OCI-LY1 (cell line): ENCODE measurements at regions not wholly inside any gene's neighbourhood (a gene's known extent, or its start where the extent isn't known, plus 50 kb on each side); places are given as distances from the start of the nearest gene placed in this dataset.

Experiments
- H2AFZ ChIP-seq: fragments of 200-600 bp; sonication (generic), shearing (Covaris generic); 2 replicates; pipeline ENCODE4 v1.6.0; 2014; ENCODE audit warnings: antibody characterized with exemption, mild to moderate bottlenecking, low read length
- H3F3A ChIP-seq: fragments of 200-600 bp; sonication (generic), shearing (Covaris generic); 2 replicates; pipeline ENCODE4 v1.6.0; 2014; ENCODE audit warnings: mild to moderate bottlenecking, antibody characterized with exemption, low read length, moderate library complexity; ENCODE audit not compliant: insufficient read depth
- H3K27ac ChIP-seq: fragments of 200-600 bp; sonication (generic); 2 replicates; pipeline ENCODE4 v1.5.1; 2014; ENCODE audit warnings: low read length, mixed run types, mild to moderate bottlenecking, low read depth; ENCODE audit not compliant: poor library complexity, severe bottlenecking
- H3K27me3 ChIP-seq: fragments of 200-600 bp; sonication (generic); 2 replicates; pipeline ENCODE4 v1.6.0; 2014; ENCODE audit warnings: antibody characterized with exemption, mild to moderate bottlenecking, low read length, moderate library complexity; ENCODE audit not compliant: insufficient read depth
- H3K36me3 ChIP-seq: fragments of 200-600 bp; sonication (generic); 2 replicates; pipeline ENCODE4 v1.6.1; 2014; ENCODE audit warnings: mild to moderate bottlenecking, antibody characterized with exemption, low read length, moderate library complexity, mixed read lengths; ENCODE audit not compliant: insufficient read depth
- H3K4me1 ChIP-seq: fragments of 200-600 bp; sonication (generic); 2 replicates; pipeline ENCODE4 v1.5.1; 2014; ENCODE audit warnings: mild to moderate bottlenecking, low read length, moderate library complexity; ENCODE audit not compliant: insufficient read depth, severe bottlenecking
- H3K4me2 ChIP-seq: fragments of 200-600 bp; sonication (generic), shearing (Covaris generic); 2 replicates; pipeline ENCODE4 v1.6.1; 2014; ENCODE audit warnings: low read length
- H3K4me3 ChIP-seq: fragments of 200-600 bp; sonication (generic); 2 replicates; pipeline ENCODE4 v1.5.1; 2014; ENCODE audit warnings: low read length, low read depth, mild to moderate bottlenecking, mixed read lengths; ENCODE audit not compliant: poor library complexity, severe bottlenecking
- H3K79me2 ChIP-seq: fragments of 200-600 bp; shearing (Covaris generic); 2 replicates; pipeline ENCODE4 v1.6.1; 2016; ENCODE audit warnings: mixed run types, low read length, mixed read lengths; ENCODE audit not compliant: insufficient read depth
- H3K9ac ChIP-seq: fragments of 200-600 bp; sonication (generic), shearing (Covaris generic); 2 replicates; pipeline ENCODE4 v1.6.1; 2014; ENCODE audit warnings: mild to moderate bottlenecking, low read length, mixed read lengths
- H3K9me2 ChIP-seq: fragments of 200-600 bp; sonication (generic), shearing (Covaris generic); 2 replicates; pipeline ENCODE4 v1.6.1; 2014; ENCODE audit warnings: low read depth, mild to moderate bottlenecking, low read length, mixed read lengths
- H3K9me3 ChIP-seq: fragments of 200-600 bp; shearing (Covaris generic); 2 replicates; pipeline ENCODE4 v1.6.1; 2014; ENCODE audit warnings: low read length, mixed read lengths
- H4K20me1 ChIP-seq: fragments of 200-600 bp; sonication (generic), shearing (Covaris generic); 2 replicates; pipeline ENCODE4 v1.6.0; 2016; ENCODE audit warnings: mild to moderate bottlenecking, low read length; ENCODE audit not compliant: insufficient read depth
- EZH2 ChIP-seq: fragments of 200-600 bp; sonication (generic), shearing (Covaris generic); IDR thresholded peaks from 2 replicates; pipeline ENCODE4 v1.8.0; 2017; ENCODE audit warnings: borderline replicate concordance, mixed run types, mild to moderate bottlenecking, antibody characterized with exemption, low read length, moderate library complexity, mixed read lengths
- TF ChIP-seq, protein P1 (sequence below): fragments of 200-600 bp; sonication (generic), shearing (Covaris generic); IDR thresholded peaks from 2 replicates; pipeline ENCODE4 v1.5.1; 2017; ENCODE audit warnings: mild to moderate bottlenecking, antibody characterized with exemption, low read length, moderate library complexity, mixed read lengths

DNA sequence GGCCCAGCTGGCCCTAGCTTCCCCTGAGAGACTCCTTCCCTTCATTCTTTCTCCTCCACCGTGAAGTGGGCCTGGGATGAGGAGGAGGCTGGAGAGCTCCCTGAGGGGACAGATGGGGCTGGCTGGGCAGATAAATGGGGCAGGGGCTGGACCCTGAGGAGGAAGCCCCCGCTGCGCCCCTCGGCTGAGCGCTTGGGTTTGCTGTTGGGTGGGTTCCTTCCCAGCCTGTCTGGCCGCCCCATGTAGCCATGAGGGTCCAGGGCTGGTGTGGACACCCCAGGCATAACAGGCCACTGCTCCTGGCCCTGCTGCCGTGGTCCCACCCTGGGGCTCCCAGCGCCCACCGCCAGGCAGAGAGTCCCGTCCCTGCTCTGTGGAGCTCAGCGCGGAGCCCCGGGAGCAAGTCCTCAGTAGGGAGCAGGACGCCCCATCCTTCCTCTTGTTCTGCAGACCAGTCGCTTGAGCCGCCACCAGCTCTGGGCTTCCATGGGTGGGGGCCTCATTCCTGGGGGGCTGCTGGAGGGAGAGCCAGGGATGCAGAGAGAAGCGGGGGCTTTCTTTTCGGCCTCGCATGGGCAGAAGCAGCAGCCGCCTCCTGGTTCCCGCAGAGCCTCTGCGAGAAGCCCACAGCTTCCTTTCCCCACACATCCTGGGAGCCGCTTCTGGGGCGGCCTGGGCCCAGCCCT is 266.4 kb upstream of the TCERG1L start:
- H3K27me3 ChIP-seq, result no peaks in the 10 kb centered on the region; the same call in 1 of the 2 replicates
- no peaks in the 10 kb centered on the region for H3K36me3 ChIP-seq
- no peaks in the 10 kb centered on the region for H3K4me1 ChIP-seq

GRCh38 chr10:131578472-131578970 is 267.0 kb upstream of the TCERG1L start:
- H3K9me3 ChIP-seq, result no peaks in the 10 kb centered on the region
- H3K27me3 ChIP-seq, result no peaks in the 10 kb centered on the region; the same call in 1 of the 2 replicates
- no peaks in the 10 kb centered on the region for H3F3A ChIP-seq
- no peaks in the 10 kb centered on the region for H3K79me2 ChIP-seq
- no peaks in the 10 kb centered on the region for H3K36me3 ChIP-seq
- no peaks in the 10 kb centered on the region for H3K9me2 ChIP-seq
- TF ChIP-seq, protein P1, sequence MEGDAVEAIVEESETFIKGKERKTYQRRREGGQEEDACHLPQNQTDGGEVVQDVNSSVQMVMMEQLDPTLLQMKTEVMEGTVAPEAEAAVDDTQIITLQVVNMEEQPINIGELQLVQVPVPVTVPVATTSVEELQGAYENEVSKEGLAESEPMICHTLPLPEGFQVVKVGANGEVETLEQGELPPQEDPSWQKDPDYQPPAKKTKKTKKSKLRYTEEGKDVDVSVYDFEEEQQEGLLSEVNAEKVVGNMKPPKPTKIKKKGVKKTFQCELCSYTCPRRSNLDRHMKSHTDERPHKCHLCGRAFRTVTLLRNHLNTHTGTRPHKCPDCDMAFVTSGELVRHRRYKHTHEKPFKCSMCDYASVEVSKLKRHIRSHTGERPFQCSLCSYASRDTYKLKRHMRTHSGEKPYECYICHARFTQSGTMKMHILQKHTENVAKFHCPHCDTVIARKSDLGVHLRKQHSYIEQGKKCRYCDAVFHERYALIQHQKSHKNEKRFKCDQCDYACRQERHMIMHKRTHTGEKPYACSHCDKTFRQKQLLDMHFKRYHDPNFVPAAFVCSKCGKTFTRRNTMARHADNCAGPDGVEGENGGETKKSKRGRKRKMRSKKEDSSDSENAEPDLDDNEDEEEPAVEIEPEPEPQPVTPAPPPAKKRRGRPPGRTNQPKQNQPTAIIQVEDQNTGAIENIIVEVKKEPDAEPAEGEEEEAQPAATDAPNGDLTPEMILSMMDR, result no peak
- TF ChIP-seq EZH2, result no peak
- no peaks in the 10 kb centered on the region for H4K20me1 ChIP-seq
- no peak overlapping the region for H2AFZ ChIP-seq
- no peak overlapping the region for H3K4me3 ChIP-seq
- H3K27ac ChIP-seq, result no peak overlapping the region
- H3K4me2 ChIP-seq, result no peak overlapping the region
- no peak overlapping the region for H3K9ac ChIP-seq
- no peaks in the 10 kb centered on the region for H3K4me1 ChIP-seq

More for the DNA sequence above, 266.4 kb upstream of the TCERG1L start:
- no peak overlapping the region for H2AFZ ChIP-seq
- no peak for TF ChIP-seq EZH2
- no peaks in the 10 kb centered on the region for H3F3A ChIP-seq
- no peak overlapping the region for H3K9ac ChIP-seq
- no peak overlapping the region for H3K4me3 ChIP-seq
- H3K27ac ChIP-seq, result no peak overlapping the region
- H3K9me3 ChIP-seq, result no peaks in the 10 kb centered on the region
- H3K4me2 ChIP-seq, result no peak overlapping the region
- no peaks in the 10 kb centered on the region for H4K20me1 ChIP-seq
- no peaks in the 10 kb centered on the region for H3K9me2 ChIP-seq
- H3K79me2 ChIP-seq, result no peaks in the 10 kb centered on the region

GRCh38 chr10:131579251-131580071 is 267.9 kb upstream of the TCERG1L start:
- Histone ChIP-seq H3K9me3 (no peaks in the 10 kb centered on the region), H3K36me3 (no peaks in the 10 kb centered on the region), H3K9ac (no peak overlapping the region), H3K9me2 (no peaks in the 10 kb centered on the region), H3K4me2 (no peak overlapping the region), H3K79me2 (no peaks in the 10 kb centered on the region), H3F3A (no peaks in the 10 kb centered on the region), H3K4me3 (no peak overlapping the region), H4K20me1 (no peaks in the 10 kb centered on the region), H3K27ac (no peak overlapping the region), H3K27me3 (no peaks in the 10 kb centered on the region; the same call in 1 of the 2 replicates), H2AFZ (no peak overlapping the region), H3K4me1 (no peaks in the 10 kb centered on the region)
- no peak for TF ChIP-seq EZH2
- TF ChIP-seq, protein P1, result no peak
